GM19035 (cell line): ENCODE measurements at regions not wholly inside any gene's neighbourhood (a gene's known extent, or its start where the extent isn't known, plus 50 kb on each side); places are given as distances from the start of the nearest gene placed in this dataset.

ENCODE experiments used
- ATAC-seq: cut with Tn5 transposase; IDR thresholded peaks from one replicate; pipeline ENCODE4 v1.9.1; 2021; ENCODE audit not compliant: unreplicated experiment

- ATAC-seq: no peak
Measured at GRCh38 chr5:173780235-173781234, 107.6 kb upstream of the CPEB4 start.

DNA sequence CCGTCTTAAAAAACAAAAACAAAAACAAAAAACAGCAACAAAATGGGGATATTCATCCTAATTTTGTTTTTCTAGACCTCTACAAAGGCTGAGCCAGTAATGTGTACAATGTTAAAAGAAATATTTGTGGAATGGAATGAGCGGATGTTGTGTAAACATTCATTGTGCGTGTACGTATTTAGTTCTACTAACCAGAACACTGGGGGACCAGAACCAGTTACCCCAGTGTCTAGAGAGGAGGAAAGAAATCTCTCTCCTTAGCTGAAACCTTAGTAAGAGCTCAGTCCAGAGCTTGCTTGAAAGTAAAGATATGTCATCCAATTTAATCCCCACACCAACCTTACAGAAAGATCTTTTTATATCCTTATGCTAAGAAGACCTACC lies 106.7 kb upstream of the CPEB4 start:
- ATAC-seq: no peak

DNA sequence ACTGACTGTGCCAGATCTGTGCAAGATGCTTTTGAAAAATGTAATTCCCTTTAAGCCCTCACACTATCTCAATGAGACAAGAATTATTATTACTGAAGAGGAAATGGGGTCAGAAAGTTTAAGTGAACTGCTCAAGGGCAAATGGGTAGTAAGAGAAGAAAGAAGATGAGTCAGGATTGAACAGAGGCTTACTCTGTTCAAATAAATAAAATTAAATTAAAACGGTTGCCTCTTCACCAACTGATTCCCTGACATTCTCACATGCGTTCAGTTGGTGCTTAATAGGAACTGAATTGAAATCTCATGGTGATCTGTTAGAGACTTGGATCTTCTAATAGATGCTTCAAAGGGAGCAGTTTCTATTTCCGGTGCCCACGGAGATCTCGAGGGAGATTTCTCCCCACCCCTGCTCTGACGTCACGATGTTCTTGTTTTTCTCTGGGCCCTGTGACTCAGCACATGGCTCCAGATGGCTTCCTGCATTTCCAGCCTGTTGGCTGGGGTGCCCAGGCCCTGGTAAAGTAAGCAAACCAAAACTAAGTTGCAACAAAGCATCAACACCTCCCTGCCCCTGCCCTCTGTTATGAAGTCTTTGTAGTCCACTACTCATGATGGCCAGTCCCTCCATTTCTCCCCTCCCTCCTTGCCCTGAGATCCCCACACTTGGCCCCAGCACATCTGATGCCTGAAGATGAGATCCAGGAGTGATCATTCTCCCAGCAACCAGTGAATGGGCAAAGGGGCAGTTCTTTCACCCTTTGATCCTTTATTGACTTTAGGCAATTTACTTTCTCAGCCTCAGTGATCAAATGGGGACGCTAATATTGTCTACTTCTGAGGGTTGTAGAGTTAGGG lies 106.1 kb upstream of the CPEB4 start:
- ATAC-seq: no peak

DNA sequence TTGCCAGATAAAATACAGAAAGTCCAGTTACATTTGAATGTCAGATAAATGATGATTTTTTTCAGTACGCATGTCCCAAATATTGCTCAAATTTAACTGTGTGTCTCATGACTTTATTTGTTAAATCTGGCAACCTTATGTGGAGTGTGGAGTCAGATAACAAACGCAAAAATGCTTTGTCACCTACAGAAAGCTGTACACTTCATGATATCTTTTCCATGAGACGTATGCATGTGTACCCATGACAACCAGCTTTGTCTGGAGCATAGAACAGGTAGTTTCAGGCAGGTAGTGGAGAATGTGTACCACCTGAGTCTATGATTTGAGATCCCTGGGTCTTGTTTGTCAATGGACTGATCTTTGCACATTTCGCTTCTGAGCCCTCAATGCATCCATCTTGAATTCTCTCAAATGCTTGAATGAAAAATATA lies 105.5 kb upstream of the CPEB4 start:
- ATAC-seq: no peak

DNA sequence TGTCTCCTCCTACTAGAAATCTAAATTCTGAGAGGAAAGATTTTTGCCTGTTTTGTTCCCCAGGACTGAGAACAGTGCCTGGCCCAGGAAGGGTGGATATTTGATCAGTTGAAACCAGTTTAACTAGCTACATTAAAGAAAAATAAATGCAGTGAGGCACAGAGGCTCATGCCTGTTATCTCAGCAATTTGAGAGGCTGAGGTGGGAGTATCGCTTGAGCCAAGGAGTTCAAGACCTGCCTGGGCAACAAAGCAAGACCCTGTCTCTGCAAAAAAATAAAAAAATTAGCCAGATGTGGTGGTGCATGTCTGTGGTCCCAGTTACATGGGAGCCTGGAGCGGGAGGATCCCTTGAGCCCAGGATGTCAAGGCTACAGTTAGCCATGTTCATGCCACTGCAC lies 104.8 kb upstream of the CPEB4 start:
- ATAC-seq: no peak

GRCh38 chr5:173785400-173785799 lies 102.7 kb upstream of the CPEB4 start:
- ATAC-seq: no peak

DNA sequence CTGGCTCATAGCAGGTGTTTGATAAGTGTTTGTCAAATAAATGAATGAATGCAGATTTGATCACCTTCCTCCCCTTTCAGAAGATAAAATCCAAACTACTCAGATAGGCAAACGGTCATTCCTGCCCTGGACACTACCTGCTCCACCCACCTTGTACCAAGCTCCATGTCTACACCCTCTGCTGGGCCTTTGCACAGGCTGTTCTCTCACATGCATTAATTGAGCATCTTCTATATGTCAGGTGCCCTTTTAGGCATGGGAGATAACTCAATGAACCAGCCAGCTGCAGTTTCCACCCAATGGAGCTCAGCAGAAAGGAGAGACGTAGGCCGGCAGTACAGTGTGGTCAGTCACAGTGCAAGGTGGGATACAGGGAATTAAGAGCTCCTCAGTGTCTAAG lies 102.3 kb upstream of the CPEB4 start:
- ATAC-seq: no peak

- peak; percentile 44 for ATAC-seq
Measured at GRCh38 chr5:173786286-173787187, 101.6 kb upstream of the CPEB4 start.

GRCh38 chr5:173789031-173789920 lies 98.9 kb upstream of the CPEB4 start:
- peak; percentile 46 for ATAC-seq

DNA sequence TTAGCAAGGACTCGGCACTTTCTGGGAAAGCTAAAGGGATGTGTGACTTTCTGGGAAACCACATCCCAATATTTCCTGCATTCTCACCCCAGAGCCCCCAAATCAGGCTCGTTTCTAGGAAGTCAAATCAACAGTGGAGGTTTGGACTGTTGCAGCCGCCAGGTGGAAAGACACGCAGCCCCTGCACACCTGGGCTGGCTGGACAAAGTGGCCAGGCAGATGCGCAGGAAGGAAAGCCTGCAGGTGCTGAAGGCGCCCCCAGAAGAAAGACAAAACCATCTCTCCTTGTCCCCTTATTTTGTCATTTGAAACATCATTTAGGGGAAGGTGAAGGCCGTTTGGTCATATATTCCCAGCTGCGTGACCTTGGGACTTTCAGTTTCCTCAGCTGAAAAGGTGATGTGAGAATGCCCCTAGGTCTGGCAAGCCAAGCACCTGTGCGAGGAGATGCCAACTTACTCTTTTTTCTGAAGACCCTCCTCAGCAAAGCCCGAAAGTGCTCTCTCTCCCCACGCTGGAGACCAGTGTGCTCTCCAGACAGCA lies 97.9 kb upstream of the CPEB4 start:
- no peak for ATAC-seq

DNA sequence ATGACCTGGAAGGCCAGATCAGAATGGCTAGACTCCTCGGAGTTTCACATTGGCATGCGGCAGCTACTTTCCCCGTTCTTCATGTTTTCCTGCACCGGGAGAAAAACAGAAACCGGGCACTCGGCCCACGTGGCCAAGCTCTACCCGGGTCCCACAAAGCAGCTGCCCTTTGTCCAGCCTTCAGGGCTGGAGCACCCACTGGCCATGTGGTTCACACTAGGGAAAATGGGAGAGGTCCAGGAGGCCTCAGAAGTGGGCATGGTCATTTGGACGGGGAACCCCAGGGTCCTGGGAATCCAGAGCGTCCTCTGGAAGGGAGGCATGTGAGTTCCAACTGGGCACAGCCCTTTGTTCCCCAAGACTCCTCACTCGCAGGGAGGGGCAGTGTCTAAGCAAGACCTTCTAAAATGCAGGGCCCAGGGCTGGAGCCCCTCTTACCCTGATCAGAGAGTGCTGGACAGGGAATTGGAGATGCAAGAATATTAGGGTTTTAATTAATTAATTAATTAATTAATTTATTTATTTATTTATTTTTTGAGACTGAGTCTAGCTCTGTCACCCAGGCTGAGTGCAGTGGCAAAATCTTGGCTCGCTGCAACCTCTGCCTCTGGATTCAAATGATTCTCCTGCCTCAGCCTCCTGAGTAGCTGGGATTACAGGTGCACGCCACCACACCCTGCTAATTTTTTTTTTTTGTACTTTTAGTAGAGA lies 97.2 kb upstream of the CPEB4 start:
- no peak for ATAC-seq

- ATAC-seq: no peak
Measured at GRCh38 chr5:173791878-173792277, 96.3 kb upstream of the CPEB4 start.

- no peak for ATAC-seq
Measured at GRCh38 chr5:173792781-173793547, 95.2 kb upstream of the CPEB4 start.

GRCh38 chr5:173793648-173794548 lies 94.3 kb upstream of the CPEB4 start:
- no peak for ATAC-seq

GRCh38 chr5:173794901-173795416 lies 93.2 kb upstream of the CPEB4 start:
- ATAC-seq: no peak

DNA sequence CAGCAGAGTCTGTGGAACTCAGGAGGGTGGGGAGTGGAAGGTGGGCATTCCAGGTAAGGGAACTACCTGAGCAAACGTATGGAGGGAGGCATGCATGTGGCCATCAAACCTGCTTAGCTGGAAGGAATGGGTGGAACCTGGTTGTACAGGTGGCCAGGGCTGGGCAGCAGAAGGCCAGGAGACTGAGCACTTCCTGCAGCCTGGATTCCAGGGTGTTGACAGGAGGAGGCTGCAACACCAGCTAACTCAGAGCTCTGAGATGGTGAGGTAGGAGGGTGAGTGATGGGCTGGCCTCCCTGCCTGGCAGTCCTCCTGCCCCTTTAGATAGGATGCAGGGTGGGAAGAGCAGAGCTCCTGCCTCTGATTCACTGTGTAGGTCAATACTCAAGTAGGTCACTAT lies 92.5 kb upstream of the CPEB4 start:
- ATAC-seq: no peak
